GM23338 (cell line): ENCODE measurements at regions not wholly inside any gene's neighbourhood (a gene's known extent, or its start where the extent isn't known, plus 50 kb on each side); places are given as distances from the start of the nearest gene placed in this dataset.

Experiments
- ATAC-seq: fragments of 200-7000 bp; cut with Tn5 transposase; 3 replicates; pipeline ENCODE4 v1.9.1; 2020
- DNase-seq: peaks from one replicate; pipeline ENCODE4 v3.0.0-alpha.2; 2015; ENCODE audit warnings: low spot score
- H2AFZ ChIP-seq: fragments of 200-600 bp; sonication (generic); 2 replicates; pipeline ENCODE4 v1.8.0; 2016; ENCODE audit warnings: antibody characterized with exemption, mild to moderate bottlenecking, moderate library complexity
- H3F3A ChIP-seq: fragments of 200-600 bp; sonication (generic); replicated peaks from 2 replicates; pipeline ENCODE4 v1.8.0; 2017; ENCODE audit warnings: antibody characterized with exemption, mixed run types, low read depth
- H3K27ac ChIP-seq: fragments of 200-600 bp; sonication (generic); 2 replicates; pipeline ENCODE4 v1.6.1; 2016; ENCODE audit warnings: low read depth
- H3K27me3 ChIP-seq: fragments of 200-600 bp; sonication (generic); 2 replicates; pipeline ENCODE4 v1.8.0; 2016; ENCODE audit warnings: mild to moderate bottlenecking, mixed run types, moderate library complexity; ENCODE audit not compliant: insufficient read depth
- H3K36me3 ChIP-seq: fragments of 200-600 bp; sonication (generic); 2 replicates; pipeline ENCODE4 v1.8.0; 2016; ENCODE audit warnings: mild to moderate bottlenecking; ENCODE audit not compliant: insufficient read depth
- H3K4me1 ChIP-seq: fragments of 200-600 bp; sonication (generic); 2 replicates; pipeline ENCODE4 v1.8.0; 2016; ENCODE audit warnings: mild to moderate bottlenecking, moderate library complexity; ENCODE audit not compliant: insufficient read depth
- H3K4me2 ChIP-seq: fragments of 200-600 bp; sonication (generic); 2 replicates; pipeline ENCODE4 v1.7.1; 2017; ENCODE audit warnings: mixed run types
- H3K4me3 ChIP-seq: fragments of 200-600 bp; sonication (generic); 2 replicates; pipeline ENCODE4 v1.6.1; 2016; ENCODE audit warnings: mixed run types
- H3K79me2 ChIP-seq: fragments of 200-600 bp; sonication (generic); replicated peaks from 2 replicates; pipeline ENCODE4 v1.8.0; 2017; ENCODE audit warnings: mild to moderate bottlenecking; ENCODE audit not compliant: insufficient read depth
- H3K9me2 ChIP-seq: fragments of 200-600 bp; sonication (generic); 2 replicates; pipeline ENCODE4 v1.8.0; 2017; ENCODE audit not compliant: insufficient read depth
- H4K20me1 ChIP-seq: fragments of 200-600 bp; sonication (generic); replicated peaks from 2 replicates; pipeline ENCODE4 v1.8.0; 2017; ENCODE audit warnings: mild to moderate bottlenecking; ENCODE audit not compliant: insufficient read depth
- H3K27ac Mint-ChIP-seq: 2 replicates; pipeline ENCODE4 v1.8.0; 2020; ENCODE audit warnings: inconsistent platforms, mild to moderate bottlenecking, moderate library complexity, mixed read lengths
- H3K27me3 Mint-ChIP-seq: 3 replicates; pipeline ENCODE4 v1.8.0; 2022; ENCODE audit warnings: low read depth, mild to moderate bottlenecking, moderate library complexity, mixed read lengths, inconsistent platforms; ENCODE audit not compliant: insufficient read depth, poor library complexity
- H3K36me3 Mint-ChIP-seq: 3 replicates; pipeline ENCODE4 v1.8.0; 2021; ENCODE audit warnings: low read depth, mild to moderate bottlenecking, inconsistent platforms, moderate library complexity, mixed read lengths
- H3K4me1 Mint-ChIP-seq: 3 replicates; pipeline ENCODE4 v1.8.0; 2020; ENCODE audit warnings: mild to moderate bottlenecking, inconsistent platforms, mixed read lengths
- H3K4me3 Mint-ChIP-seq: 3 replicates; pipeline ENCODE4 v1.8.0; 2021; ENCODE audit warnings: moderate library complexity, mild to moderate bottlenecking, inconsistent platforms, mixed read lengths
- H3K9me3 Mint-ChIP-seq: 3 replicates; pipeline ENCODE4 v1.8.0; 2020; ENCODE audit warnings: moderate library complexity, mild to moderate bottlenecking, inconsistent platforms, mixed read lengths
- CREB1 ChIP-seq: fragments of 250-450 bp; sonication (Bioruptor Pico); IDR thresholded peaks from 2 replicates; pipeline ENCODE4 v1.5.0; 2020; ENCODE audit warnings: low read depth, mild to moderate bottlenecking, moderate library complexity
- CTCF ChIP-seq, 2 experiments: fragments of 200-600 bp in 1 of 2; sonication (generic) in 1 of 2; conservative IDR thresholded peaks; 2 replicates each; pipeline versions ENCODE4 v1.5.1 to v1.6.1; 2016 to 2017; ENCODE audit warnings: antibody characterized with exemption in 2 of 2, low read depth in 2 of 2, mild to moderate bottlenecking in 2 of 2, moderate library complexity in 1 of 2
- ETS1 ChIP-seq: IDR thresholded peaks from 2 replicates; pipeline ENCODE4 v1.6.1; 2016; ENCODE audit warnings: antibody characterized with exemption
- EZH2 ChIP-seq: fragments of 200-600 bp; sonication (generic); IDR thresholded peaks from one replicate; pipeline ENCODE4 v1.8.0; 2017; ENCODE audit warnings: antibody characterized with exemption, mild to moderate bottlenecking, low read depth; ENCODE audit not compliant: unreplicated experiment
- EZH2phosphoT487 ChIP-seq: fragments of 200-600 bp; sonication (generic); IDR thresholded peaks from one replicate; pipeline ENCODE4 v1.8.1; 2018; ENCODE audit warnings: antibody characterized with exemption; ENCODE audit not compliant: unreplicated experiment
- JUNB ChIP-seq: IDR thresholded peaks from one replicate; pipeline ENCODE4 v1.6.1; 2016; ENCODE audit warnings: antibody characterized with exemption; ENCODE audit not compliant: unreplicated experiment
- NANOG ChIP-seq: IDR thresholded peaks from 2 replicates; pipeline ENCODE4 v1.6.1; 2016; ENCODE audit warnings: antibody characterized with exemption, borderline replicate concordance
- POLR2AphosphoS5 ChIP-seq: IDR thresholded peaks from 2 replicates; pipeline ENCODE4 v1.6.1; 2016; ENCODE audit warnings: antibody characterized with exemption, low read depth
- REST ChIP-seq: IDR thresholded peaks from one replicate; pipeline ENCODE4 v1.6.1; 2018; ENCODE audit warnings: antibody characterized with exemption; ENCODE audit not compliant: unreplicated experiment
- STAT1 ChIP-seq: IDR thresholded peaks from one replicate; pipeline ENCODE4 v1.6.1; 2016; ENCODE audit warnings: antibody characterized with exemption; ENCODE audit not compliant: unreplicated experiment
- ZNF114 ChIP-seq: fragments of 250-450 bp; sonication (Bioruptor Pico); IDR thresholded peaks from 2 replicates; pipeline ENCODE4 v1.5.0; 2020; ENCODE audit warnings: mild to moderate bottlenecking, moderate library complexity
- ZNF331 ChIP-seq: fragments of 250-450 bp; sonication (Bioruptor Pico); IDR thresholded peaks from 2 replicates; pipeline ENCODE4 v1.5.0; 2020; ENCODE audit warnings: low read depth, mild to moderate bottlenecking, moderate library complexity
- ZNF462 ChIP-seq: fragments of 250-450 bp; sonication (Bioruptor Pico); IDR thresholded peaks from 2 replicates; pipeline ENCODE4 v1.5.0; 2020; ENCODE audit warnings: mild to moderate bottlenecking, moderate library complexity

GRCh38 chr3:170814822-170815221 lies 55.2 kb downstream of the RPL22L1 start:
- TF ChIP-seq ZNF114 (CRISPR knock-in tag) (no peak), POLR2AphosphoS5 (no peak), NANOG (no peak), STAT1 (no peak), EZH2phosphoT487 (no peak), CREB1 (CRISPR knock-in tag) (no peak), JUNB (no peak), ZNF331 (CRISPR knock-in tag) (no peak), ETS1 (no peak), REST (no peak), ZNF462 (no peak), CTCF (conservative IDR thresholded peaks at IDR 0.05; ENCODE audit: low read depth in 2 of 2) (no peak), EZH2 (no peak)
- no peaks in the 10 kb centered on the region for H3K27me3 ChIP-seq
- no peaks in the 10 kb centered on the region for H3K9me2 ChIP-seq
- Mint-ChIP-seq H3K9me3 (no peaks in the 10 kb centered on the region), H3K27me3 (peaks cover 10% of the 10 kb centered on the region), H3K36me3 (0 out of 3 replicates have a peak, but pooled peaks cover 3% of the 10 kb centered on the region), H3K27ac (no peak overlapping the region), H3K4me3 (no peak overlapping the region), H3K4me1 (peaks cover 67% of the 10 kb centered on the region)
- H3K4me1 ChIP-seq, result peaks cover 53% of the 10 kb centered on the region
- H3K4me3 ChIP-seq, result no peak overlapping the region
- no peak overlapping the region for H2AFZ ChIP-seq
- H3K27ac ChIP-seq, result no peak overlapping the region
- peak overlapping the region; percentile 33; the same call in 1 of the 2 replicates for H3K4me2 ChIP-seq
- H3K36me3 ChIP-seq, result no peaks in the 10 kb centered on the region
- no peaks in the 10 kb centered on the region for H3K79me2 ChIP-seq
- DNase-seq (no peak), ATAC-seq (no peak)
- no peaks in the 10 kb centered on the region for H4K20me1 ChIP-seq
- no peaks in the 10 kb centered on the region for H3F3A ChIP-seq
